SK-N-SH (cell line): ENCODE measurements at regions not wholly inside any gene's neighbourhood (a gene's known extent, or its start where the extent isn't known, plus 50 kb on each side); places are given as distances from the start of the nearest gene placed in this dataset.

Source experiments
- CTCF ChIA-PET: fragments of 300-600, 350-600 bp; formaldehyde crosslinking; extraction: SDS; loops from one replicate; lab custom pipeline; 2021; lab: Yijun Ruan, JAX
- POLR2A ChIA-PET: fragments of 350-600 bp; sonication (Branson Sonifier 250); formaldehyde crosslinking; extraction: SDS; loops from one replicate; lab custom pipeline; 2020; ENCODE audit warnings: antibody characterized with exemption, inconsistent platforms; lab: Yijun Ruan, JAX
- DNase-seq: peaks from one replicate; pipeline ENCODE4 v3.0.0; 2012
- H2AFZ ChIP-seq: fragments of 200-600 bp; sonication (generic); 2 replicates; pipeline ENCODE4 v1.8.1; 2016; ENCODE audit warnings: antibody characterized with exemption, mild to moderate bottlenecking, low read depth
- H3F3A ChIP-seq: fragments of 200-600 bp; sonication (generic); replicated peaks from 2 replicates; pipeline ENCODE3; 2016; ENCODE audit warnings: antibody characterized with exemption, mild to moderate bottlenecking; ENCODE audit not compliant: insufficient read depth
- H3K27ac ChIP-seq, 2 experiments: fragments of 200-500 bp in 1 of 2; fragments of 200-600 bp in 1 of 2; sonication (Bioruptor generic) in 1 of 2; sonication (generic), shearing (Covaris generic) in 1 of 2; 2 replicates each; pipeline versions ENCODE4 v1.5.1 to v1.6.1; 2014 to 2016; ENCODE audit warnings: low read depth in 2 of 2, inconsistent platforms in 1 of 2, low read length in 1 of 2, mild to moderate bottlenecking in 1 of 2, mixed read lengths in 1 of 2
- H3K27me3 ChIP-seq: fragments of 200-600 bp; sonication (generic), shearing (Covaris generic); 2 replicates; pipeline ENCODE4 v1.6.1; 2016; ENCODE audit warnings: mixed run types; ENCODE audit not compliant: insufficient read depth
- H3K36me3 ChIP-seq, 2 experiments: fragments of 200-500 bp in 1 of 2; fragments of 200-600 bp in 1 of 2; sonication (Bioruptor generic) in 1 of 2; sonication (generic) in 1 of 2; replicated peaks in 1 of 2; 2 replicates each; pipeline versions ENCODE3 to v1.5.1; 2014 to 2016; ENCODE audit warnings: low read length in 1 of 2, mild to moderate bottlenecking in 1 of 2; ENCODE audit not compliant: insufficient read depth in 2 of 2, control insufficient read depth in 1 of 2
- H3K4me1 ChIP-seq, 2 experiments: fragments of 200-500 bp in 1 of 2; fragments of 200-600 bp in 1 of 2; sonication (Bioruptor generic) in 1 of 2; sonication (generic), shearing (Covaris generic) in 1 of 2; 2 replicates each; pipeline versions ENCODE4 v1.5.1 to v1.6.1; 2014 to 2016; ENCODE audit warnings: low read depth in 1 of 2, low read length in 1 of 2, mixed run types in 1 of 2; ENCODE audit not compliant: insufficient read depth in 2 of 2, control insufficient read depth in 1 of 2
- H3K4me2 ChIP-seq: fragments of 200-600 bp; sonication (generic), shearing (Covaris generic); 2 replicates; pipeline ENCODE4 v1.6.1; 2017; ENCODE audit warnings: mixed run types
- H3K4me3 ChIP-seq, 2 experiments: fragments of 200-500 bp in 1 of 2; fragments of 200-600 bp in 1 of 2; sonication (Bioruptor generic) in 1 of 2; sonication (generic), shearing (Covaris generic) in 1 of 2; 2 replicates each; pipeline versions ENCODE4 v1.5.1 to v1.8.1; 2014 to 2016; ENCODE audit warnings: low read depth in 2 of 2, inconsistent platforms in 1 of 2, low read length in 1 of 2, mild to moderate bottlenecking in 1 of 2, mixed read lengths in 1 of 2, moderate library complexity in 1 of 2
- H3K79me2 ChIP-seq: fragments of 200-600 bp; sonication (generic); 2 replicates; pipeline ENCODE4 v1.8.1; 2017; ENCODE audit warnings: mild to moderate bottlenecking; ENCODE audit not compliant: insufficient read depth
- H3K9ac ChIP-seq: fragments of 200-600 bp; sonication (generic); 2 replicates; pipeline ENCODE4 v1.6.1; 2017; ENCODE audit warnings: mixed run types
- H3K9me2 ChIP-seq: fragments of 200-600 bp; sonication (generic); 2 replicates; pipeline ENCODE4 v1.6.1; 2017; ENCODE audit warnings: mixed run types
- H3K9me3 ChIP-seq: fragments of 200-600 bp; sonication (generic); 2 replicates; pipeline ENCODE4 v1.6.1; 2017; ENCODE audit warnings: mixed run types, mild to moderate bottlenecking, moderate library complexity
- H4K20me1 ChIP-seq: fragments of 200-600 bp; sonication (generic); 2 replicates; pipeline ENCODE4 v1.6.1; 2017; ENCODE audit warnings: mild to moderate bottlenecking, mixed run types; ENCODE audit not compliant: insufficient read depth
- CHD2 ChIP-seq: fragments of 150-350 bp; IDR thresholded peaks from 2 replicates; pipeline ENCODE4 v1.6.1; 2018; ENCODE audit warnings: low read length; ENCODE audit not compliant: partially characterized antibody
- ELF1 ChIP-seq: IDR thresholded peaks from 2 replicates; pipeline ENCODE4 v1.4.0; 2012
- EP300 ChIP-seq, 2 experiments: IDR thresholded peaks; 2 replicates each; pipeline versions ENCODE4 v1.4.0 to v1.6.1; 2012; ENCODE audit warnings: borderline replicate concordance in 1 of 2, low read depth in 1 of 2, low read length in 1 of 2
- EZH2phosphoT487 ChIP-seq: fragments of 200-600 bp; sonication (generic); IDR thresholded peaks from 2 replicates; pipeline ENCODE4 v1.6.1; 2017; ENCODE audit warnings: low read depth, mixed run types, mild to moderate bottlenecking, antibody characterized with exemption, moderate library complexity, borderline replicate concordance
- GABPA ChIP-seq: IDR thresholded peaks from 2 replicates; pipeline ENCODE4 v1.4.0; 2012; ENCODE audit warnings: low read depth, mild to moderate bottlenecking
- MXI1 ChIP-seq: IDR thresholded peaks from 2 replicates; pipeline ENCODE4 v1.6.1; 2012; ENCODE audit warnings: mild to moderate bottlenecking, low read depth, low read length, improper control_type of control experiment
- NFIC ChIP-seq: IDR thresholded peaks from 2 replicates; pipeline ENCODE4 v1.4.0; 2012; ENCODE audit warnings: borderline replicate concordance
- NRF1 ChIP-seq: IDR thresholded peaks from 2 replicates; pipeline ENCODE4 v1.6.1; 2012; ENCODE audit warnings: low read depth, mild to moderate bottlenecking, low read length
- RAD21 ChIP-seq: IDR thresholded peaks from 2 replicates; pipeline ENCODE4 v1.6.1; 2012; ENCODE audit warnings: mild to moderate bottlenecking, low read length
- RCOR1 ChIP-seq: fragments of 150-350 bp; IDR thresholded peaks from 2 replicates; pipeline ENCODE4 v1.6.1; 2017; ENCODE audit warnings: antibody characterized with exemption, low read length
- RXRA ChIP-seq: IDR thresholded peaks from 2 replicates; pipeline ENCODE4 v1.4.0; 2012; ENCODE audit warnings: low read depth, mild to moderate bottlenecking, borderline replicate concordance
- SIN3A ChIP-seq: IDR thresholded peaks from 2 replicates; pipeline ENCODE4 v1.6.1; 2012; ENCODE audit warnings: low read depth, mild to moderate bottlenecking, low read length, moderate library complexity, borderline replicate concordance
- SMC3 ChIP-seq: IDR thresholded peaks from 2 replicates; pipeline ENCODE4 v1.6.1; 2012; ENCODE audit warnings: low read depth, low read length, improper control_type of control experiment
- TAF1 ChIP-seq: IDR thresholded peaks from 2 replicates; pipeline ENCODE4 v1.6.1; 2012; ENCODE audit warnings: low read depth, mild to moderate bottlenecking, low read length, moderate library complexity, borderline replicate concordance
- WGBS: methylation state at CpG from one replicate; pipeline ENCODE4 v1.1.6; 2017; ENCODE audit warnings: low lambda C conversion rate; 5-methylcytosine and 5-hydroxymethylcytosine counted together
- TF ChIP-seq, protein P1 (sequence below): IDR thresholded peaks from 2 replicates; pipeline ENCODE4 v1.6.1; 2012; ENCODE audit warnings: mild to moderate bottlenecking, low read depth, low read length, moderate library complexity
- TF ChIP-seq, protein P2 (sequence below): IDR thresholded peaks from 2 replicates; pipeline ENCODE4 v1.4.0; 2012; ENCODE audit warnings: low read depth, borderline replicate concordance
- TF ChIP-seq, protein P3 (sequence below): IDR thresholded peaks from 2 replicates; pipeline ENCODE4 v1.4.0; 2012; ENCODE audit warnings: low read depth, borderline replicate concordance

DNA sequence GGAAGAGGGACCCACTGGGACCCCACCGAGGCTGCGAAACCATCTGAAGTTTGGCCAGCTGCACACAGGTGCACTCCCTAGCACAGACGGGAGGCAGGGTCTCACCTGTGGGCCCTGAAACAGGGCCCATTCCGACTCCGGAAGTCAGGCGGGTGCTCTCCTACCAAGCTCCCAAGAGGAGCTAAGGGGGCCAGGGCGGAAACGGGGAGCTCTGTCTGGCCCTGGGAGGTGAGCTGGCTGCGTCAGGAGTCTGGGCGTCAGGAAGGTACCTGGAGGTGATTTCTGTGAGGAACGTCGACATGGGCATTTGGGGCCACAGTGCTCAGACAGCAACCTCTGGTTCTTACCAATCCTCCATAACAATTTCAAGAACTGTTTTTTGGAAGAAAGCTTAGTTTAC lies 411.7 kb downstream of the TCERG1L start:
- TF ChIP-seq EP300 (IDR thresholded peaks at IDR 0.05; ENCODE audit: borderline replicate concordance in 1 of 2, low read depth in 1 of 2, low read length in 1 of 2), result no peak
- TF ChIP-seq RXRA, result no peak
- H3K27me3 ChIP-seq, result no peaks in the 10 kb centered on the region
- no peak overlapping the region for H3K27ac ChIP-seq
- no peak overlapping the region for H2AFZ ChIP-seq
- no peaks in the 10 kb centered on the region for H3F3A ChIP-seq
- no peaks in the 10 kb centered on the region for H4K20me1 ChIP-seq
- no peaks in the 10 kb centered on the region for H3K9me2 ChIP-seq
- H3K9me3 ChIP-seq, result no peaks in the 10 kb centered on the region
- H3K4me3 ChIP-seq, result no peak overlapping the region
- H3K79me2 ChIP-seq, result no peaks in the 10 kb centered on the region
- no peak overlapping the region for H3K4me2 ChIP-seq
- WGBS, result 53% methylated on average over 9 of the region's 12 CpGs
- H3K9ac ChIP-seq, result no peak overlapping the region
- ChIA-PET POLR2A (no interaction called here), CTCF (no interaction called here)
- DNase-seq, result no peak
- H3K4me1 ChIP-seq, result no peaks in the 10 kb centered on the region
- H3K36me3 ChIP-seq, result no peaks in the 10 kb centered on the region

DNA sequence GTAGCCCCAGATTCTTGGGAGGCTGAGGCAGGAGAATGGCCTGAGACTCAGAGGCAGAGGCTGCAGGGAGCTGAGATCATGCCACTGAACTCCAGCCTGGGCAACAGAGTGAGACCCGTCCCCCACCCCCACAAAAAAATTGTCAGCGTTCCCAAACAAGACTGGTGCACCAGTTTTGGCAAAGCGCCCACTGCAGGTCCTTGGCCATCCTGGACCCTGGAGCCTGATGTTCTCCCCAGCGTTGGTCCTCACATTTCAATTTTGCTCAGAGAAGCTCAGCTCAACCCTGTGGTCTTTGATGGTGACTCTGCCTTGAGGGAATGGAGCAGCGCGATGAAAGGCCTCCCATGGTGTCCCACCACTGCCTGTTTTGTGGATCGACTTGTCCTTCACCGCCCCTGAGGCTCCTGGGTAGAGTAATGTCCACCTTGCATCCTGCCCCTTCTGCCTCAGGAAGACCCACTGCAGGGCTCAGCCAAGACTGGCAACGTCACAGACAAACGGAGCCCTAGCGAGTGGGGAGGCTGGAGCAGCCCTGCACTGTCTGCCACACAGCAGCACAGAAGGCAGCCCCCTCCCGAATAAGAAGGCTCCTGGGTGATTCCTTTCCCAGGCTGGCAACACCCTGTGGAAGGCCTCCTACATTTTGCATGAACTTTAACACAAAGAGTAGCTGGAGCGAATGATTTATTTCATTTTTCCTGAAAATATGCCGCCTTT lies 410.9 kb downstream of the TCERG1L start:
- WGBS, result 41% methylated on average over 10 of the region's 14 CpGs
- Histone ChIP-seq H2AFZ (no peak overlapping the region), H3K36me3 (no peaks in the 10 kb centered on the region), H3K4me1 (no peaks in the 10 kb centered on the region), H3F3A (no peaks in the 10 kb centered on the region), H3K27me3 (no peaks in the 10 kb centered on the region), H4K20me1 (no peaks in the 10 kb centered on the region), H3K9me3 (no peaks in the 10 kb centered on the region), H3K27ac (no peak overlapping the region), H3K4me3 (no peak overlapping the region), H3K4me2 (no peak overlapping the region), H3K9me2 (no peaks in the 10 kb centered on the region), H3K9ac (no peak overlapping the region), H3K79me2 (no peaks in the 10 kb centered on the region)
- TF ChIP-seq SIN3A, result no peak
- TF ChIP-seq NFIC, result no peak
- TF ChIP-seq NRF1, result no peak
- TF ChIP-seq ELF1, result no peak
- no peak for TF ChIP-seq TAF1
- no peak for TF ChIP-seq EZH2phosphoT487
- TF ChIP-seq, protein P1, sequence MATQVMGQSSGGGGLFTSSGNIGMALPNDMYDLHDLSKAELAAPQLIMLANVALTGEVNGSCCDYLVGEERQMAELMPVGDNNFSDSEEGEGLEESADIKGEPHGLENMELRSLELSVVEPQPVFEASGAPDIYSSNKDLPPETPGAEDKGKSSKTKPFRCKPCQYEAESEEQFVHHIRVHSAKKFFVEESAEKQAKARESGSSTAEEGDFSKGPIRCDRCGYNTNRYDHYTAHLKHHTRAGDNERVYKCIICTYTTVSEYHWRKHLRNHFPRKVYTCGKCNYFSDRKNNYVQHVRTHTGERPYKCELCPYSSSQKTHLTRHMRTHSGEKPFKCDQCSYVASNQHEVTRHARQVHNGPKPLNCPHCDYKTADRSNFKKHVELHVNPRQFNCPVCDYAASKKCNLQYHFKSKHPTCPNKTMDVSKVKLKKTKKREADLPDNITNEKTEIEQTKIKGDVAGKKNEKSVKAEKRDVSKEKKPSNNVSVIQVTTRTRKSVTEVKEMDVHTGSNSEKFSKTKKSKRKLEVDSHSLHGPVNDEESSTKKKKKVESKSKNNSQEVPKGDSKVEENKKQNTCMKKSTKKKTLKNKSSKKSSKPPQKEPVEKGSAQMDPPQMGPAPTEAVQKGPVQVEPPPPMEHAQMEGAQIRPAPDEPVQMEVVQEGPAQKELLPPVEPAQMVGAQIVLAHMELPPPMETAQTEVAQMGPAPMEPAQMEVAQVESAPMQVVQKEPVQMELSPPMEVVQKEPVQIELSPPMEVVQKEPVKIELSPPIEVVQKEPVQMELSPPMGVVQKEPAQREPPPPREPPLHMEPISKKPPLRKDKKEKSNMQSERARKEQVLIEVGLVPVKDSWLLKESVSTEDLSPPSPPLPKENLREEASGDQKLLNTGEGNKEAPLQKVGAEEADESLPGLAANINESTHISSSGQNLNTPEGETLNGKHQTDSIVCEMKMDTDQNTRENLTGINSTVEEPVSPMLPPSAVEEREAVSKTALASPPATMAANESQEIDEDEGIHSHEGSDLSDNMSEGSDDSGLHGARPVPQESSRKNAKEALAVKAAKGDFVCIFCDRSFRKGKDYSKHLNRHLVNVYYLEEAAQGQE, result no peak
- TF ChIP-seq RAD21, result no peak
- TF ChIP-seq, protein P2, sequence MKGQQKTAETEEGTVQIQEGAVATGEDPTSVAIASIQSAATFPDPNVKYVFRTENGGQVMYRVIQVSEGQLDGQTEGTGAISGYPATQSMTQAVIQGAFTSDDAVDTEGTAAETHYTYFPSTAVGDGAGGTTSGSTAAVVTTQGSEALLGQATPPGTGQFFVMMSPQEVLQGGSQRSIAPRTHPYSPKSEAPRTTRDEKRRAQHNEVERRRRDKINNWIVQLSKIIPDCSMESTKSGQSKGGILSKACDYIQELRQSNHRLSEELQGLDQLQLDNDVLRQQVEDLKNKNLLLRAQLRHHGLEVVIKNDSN, result no peak
- TF ChIP-seq MXI1, result no peak
- TF ChIP-seq GABPA, result no peak
- TF ChIP-seq SMC3, result no peak
- no peak for TF ChIP-seq CHD2
- TF ChIP-seq RCOR1, result no peak
- TF ChIP-seq EP300 (IDR thresholded peaks at IDR 0.05; ENCODE audit: borderline replicate concordance in 1 of 2, low read depth in 1 of 2, low read length in 1 of 2), result no peak
- TF ChIP-seq, protein P3, sequence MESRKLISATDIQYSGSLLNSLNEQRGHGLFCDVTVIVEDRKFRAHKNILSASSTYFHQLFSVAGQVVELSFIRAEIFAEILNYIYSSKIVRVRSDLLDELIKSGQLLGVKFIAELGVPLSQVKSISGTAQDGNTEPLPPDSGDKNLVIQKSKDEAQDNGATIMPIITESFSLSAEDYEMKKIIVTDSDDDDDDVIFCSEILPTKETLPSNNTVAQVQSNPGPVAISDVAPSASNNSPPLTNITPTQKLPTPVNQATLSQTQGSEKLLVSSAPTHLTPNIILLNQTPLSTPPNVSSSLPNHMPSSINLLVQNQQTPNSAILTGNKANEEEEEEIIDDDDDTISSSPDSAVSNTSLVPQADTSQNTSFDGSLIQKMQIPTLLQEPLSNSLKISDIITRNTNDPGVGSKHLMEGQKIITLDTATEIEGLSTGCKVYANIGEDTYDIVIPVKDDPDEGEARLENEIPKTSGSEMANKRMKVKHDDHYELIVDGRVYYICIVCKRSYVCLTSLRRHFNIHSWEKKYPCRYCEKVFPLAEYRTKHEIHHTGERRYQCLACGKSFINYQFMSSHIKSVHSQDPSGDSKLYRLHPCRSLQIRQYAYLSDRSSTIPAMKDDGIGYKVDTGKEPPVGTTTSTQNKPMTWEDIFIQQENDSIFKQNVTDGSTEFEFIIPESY, result no peak
- POLR2A ChIA-PET, result no interaction called here
- DNase-seq, result no peak
- CTCF ChIA-PET, result no interaction called here
